Gastroesophageal sphincter (tissue), 3 donors: ENCODE measurements at regions not wholly inside any gene's neighbourhood (a gene's known extent, or its start where the extent isn't known, plus 50 kb on each side); places are given as distances from the start of the nearest gene placed in this dataset.

Experiments
- EP300 ChIP-seq: sonication (generic); formaldehyde crosslinking; IDR thresholded peaks from one replicate; pipeline ENCODE4 v1.6.1; 2017; ENCODE audit warnings: antibody characterized with exemption, mild to moderate bottlenecking
- POLR2A ChIP-seq, 2 donors: fragments of 450-650 bp; IDR thresholded peaks; one replicate each; pipeline ENCODE4 v1.6.1; 2017; ENCODE audit warnings: antibody characterized with exemption in 2 of 2, mild to moderate bottlenecking in 2 of 2, moderate library complexity in 1 of 2
- TF ChIP-seq, protein P1 (sequence below), 4 experiments: fragments of 200-600 bp in 2 of 4; fragments of 450-650 bp in 2 of 4; sonication (generic) in 1 of 4; IDR thresholded peaks; one replicate each; pipeline ENCODE4 v1.5.1; 2017 to 2019; ENCODE audit warnings: antibody characterized with exemption in 4 of 4, mild to moderate bottlenecking in 2 of 4, moderate library complexity in 2 of 4

DNA sequence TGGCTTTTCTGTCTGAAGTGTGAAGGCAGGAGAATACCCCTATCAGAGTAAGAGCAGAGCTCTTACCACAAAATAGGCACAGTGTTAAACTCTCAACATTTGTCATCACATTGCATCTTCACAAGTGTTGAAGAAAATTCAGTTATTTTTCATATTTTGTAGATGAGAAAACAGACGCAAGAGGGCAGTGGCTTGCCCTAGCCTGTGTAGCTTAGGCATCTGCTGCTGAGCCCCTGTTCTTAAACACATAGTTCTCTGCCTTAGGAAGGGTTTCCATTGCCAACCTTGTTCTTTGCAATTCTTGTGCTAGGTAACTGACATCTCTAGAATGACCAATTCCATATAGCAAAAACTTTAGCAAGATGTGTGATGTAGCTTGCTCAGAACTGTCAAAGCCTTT is 112.7 kb upstream of the RMDN2 start:
- TF ChIP-seq, protein P1, sequence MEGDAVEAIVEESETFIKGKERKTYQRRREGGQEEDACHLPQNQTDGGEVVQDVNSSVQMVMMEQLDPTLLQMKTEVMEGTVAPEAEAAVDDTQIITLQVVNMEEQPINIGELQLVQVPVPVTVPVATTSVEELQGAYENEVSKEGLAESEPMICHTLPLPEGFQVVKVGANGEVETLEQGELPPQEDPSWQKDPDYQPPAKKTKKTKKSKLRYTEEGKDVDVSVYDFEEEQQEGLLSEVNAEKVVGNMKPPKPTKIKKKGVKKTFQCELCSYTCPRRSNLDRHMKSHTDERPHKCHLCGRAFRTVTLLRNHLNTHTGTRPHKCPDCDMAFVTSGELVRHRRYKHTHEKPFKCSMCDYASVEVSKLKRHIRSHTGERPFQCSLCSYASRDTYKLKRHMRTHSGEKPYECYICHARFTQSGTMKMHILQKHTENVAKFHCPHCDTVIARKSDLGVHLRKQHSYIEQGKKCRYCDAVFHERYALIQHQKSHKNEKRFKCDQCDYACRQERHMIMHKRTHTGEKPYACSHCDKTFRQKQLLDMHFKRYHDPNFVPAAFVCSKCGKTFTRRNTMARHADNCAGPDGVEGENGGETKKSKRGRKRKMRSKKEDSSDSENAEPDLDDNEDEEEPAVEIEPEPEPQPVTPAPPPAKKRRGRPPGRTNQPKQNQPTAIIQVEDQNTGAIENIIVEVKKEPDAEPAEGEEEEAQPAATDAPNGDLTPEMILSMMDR (IDR thresholded peaks at IDR 0.05), result no peak
- no peak for TF ChIP-seq EP300
- TF ChIP-seq POLR2A (IDR thresholded peaks at IDR 0.05), result no peak
